HG03095 (cell line): ENCODE measurements at regions not wholly inside any gene's neighbourhood (a gene's known extent, or its start where the extent isn't known, plus 50 kb on each side); places are given as distances from the start of the nearest gene placed in this dataset.

Experiments
- ATAC-seq: cut with Tn5 transposase; IDR thresholded peaks from one replicate; pipeline ENCODE4 v1.9.1; 2021; ENCODE audit warnings: moderate library complexity; ENCODE audit not compliant: unreplicated experiment

- no peak for ATAC-seq
These were observed 171.2 kb upstream of the COL1A2 start for GRCh38 chr7:94223375-94224084.

- ATAC-seq, result no peak
These were observed 166.5 kb upstream of the COL1A2 start for GRCh38 chr7:94228223-94228622.

GRCh38 chr7:94228678-94229077 is 166.0 kb upstream of the COL1A2 start:
- ATAC-seq, result no peak

- ATAC-seq, result no peak
These were observed 163.4 kb upstream of the COL1A2 start for GRCh38 chr7:94231305-94231704.

GRCh38 chr7:94236960-94237359 is 157.7 kb upstream of the COL1A2 start:
- ATAC-seq, result no peak

- no peak for ATAC-seq
These were observed 157.3 kb upstream of the COL1A2 start for GRCh38 chr7:94237417-94237816.

DNA sequence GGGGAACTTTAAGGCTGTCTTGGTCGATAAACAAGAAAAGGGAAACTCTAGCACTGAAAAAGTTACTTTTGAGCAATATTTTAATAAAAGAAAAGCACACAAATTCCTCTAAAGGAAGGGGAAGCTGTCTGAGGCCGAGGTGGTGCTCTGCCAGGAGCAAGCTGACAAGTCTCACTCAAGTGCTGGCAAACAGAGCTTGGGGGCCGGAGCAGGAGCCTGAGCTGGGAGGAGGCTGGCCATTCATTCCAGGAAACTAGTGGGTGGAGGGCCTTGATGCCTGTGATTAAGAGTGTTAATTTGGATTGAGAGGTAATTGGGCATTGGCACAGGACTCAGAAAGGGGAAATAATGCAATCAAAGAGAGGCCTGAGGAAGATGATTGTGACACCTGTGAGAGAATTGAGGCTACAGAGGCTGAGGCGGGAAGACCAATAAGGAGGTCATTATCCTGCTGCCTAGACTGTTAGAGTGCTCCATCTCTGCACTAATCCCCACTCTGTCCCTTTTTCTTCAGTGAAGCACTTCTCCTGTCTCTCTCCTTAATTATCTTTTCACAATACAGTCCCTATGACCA is 154.9 kb upstream of the COL1A2 start:
- no peak for ATAC-seq

GRCh38 chr7:94240902-94241301 is 153.8 kb upstream of the COL1A2 start:
- no peak for ATAC-seq

- no peak for ATAC-seq
These were observed 153.2 kb upstream of the COL1A2 start for GRCh38 chr7:94241402-94241925.

GRCh38 chr7:94243066-94243711 is 151.5 kb upstream of the COL1A2 start:
- no peak for ATAC-seq

GRCh38 chr7:94244760-94245159 is 149.9 kb upstream of the COL1A2 start:
- ATAC-seq, result no peak

DNA sequence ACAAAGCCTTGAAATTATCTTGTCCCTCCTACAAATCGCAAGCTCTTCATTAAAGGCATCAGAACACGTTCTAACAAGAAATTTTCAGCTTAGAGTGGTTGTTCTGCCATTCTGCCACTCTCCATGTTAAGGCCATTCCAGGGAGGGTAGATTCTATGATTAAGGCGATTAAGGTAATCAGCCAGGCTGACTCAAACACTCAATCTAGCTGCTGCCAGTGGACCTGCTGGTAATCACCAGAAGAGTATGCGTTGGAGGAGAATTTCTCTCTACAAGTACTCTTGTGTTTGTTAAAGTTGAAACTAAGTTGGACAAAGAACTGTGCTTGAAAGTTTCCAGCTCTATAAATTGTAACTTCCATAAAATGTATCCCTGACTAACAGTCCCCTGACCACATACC is 149.2 kb upstream of the COL1A2 start:
- no peak for ATAC-seq

DNA sequence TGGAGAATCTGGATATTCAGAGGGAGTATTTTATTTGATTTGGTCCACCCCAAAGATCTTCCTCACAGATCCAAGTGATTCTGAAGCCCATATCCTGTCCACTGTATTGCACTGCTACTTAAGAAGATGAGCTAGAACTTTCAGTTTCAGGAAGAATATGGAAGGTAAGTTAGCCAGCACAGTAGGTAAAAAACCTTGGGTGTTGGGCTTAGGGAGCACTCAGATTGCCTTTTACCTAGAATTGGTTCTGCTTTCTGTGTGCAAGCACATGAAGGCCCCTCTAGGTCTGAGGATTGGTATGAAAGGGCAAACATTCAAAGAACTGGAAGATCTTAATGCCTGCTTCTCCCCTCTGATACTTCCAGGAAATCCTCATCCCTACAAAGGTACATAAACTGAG is 146.7 kb upstream of the COL1A2 start:
- ATAC-seq, result no peak

DNA sequence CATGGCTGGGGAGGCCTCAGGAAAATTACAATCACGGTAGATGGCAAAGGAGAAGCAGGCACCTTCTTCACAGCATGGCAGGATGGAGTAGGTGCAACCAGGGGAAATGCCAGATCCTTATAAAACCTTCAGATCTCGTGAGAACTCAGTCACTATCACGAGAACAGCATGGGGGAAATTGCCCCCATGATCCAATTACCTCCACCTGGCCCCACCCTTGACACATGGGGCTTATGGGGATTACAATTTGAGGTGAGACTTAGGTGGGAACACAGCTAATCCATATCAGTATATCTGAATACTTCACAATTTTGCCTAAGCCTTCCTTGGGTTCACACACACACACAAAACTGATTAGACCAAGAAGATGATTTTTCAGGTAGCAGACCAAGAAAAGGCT is 145.1 kb upstream of the COL1A2 start:
- ATAC-seq, result no peak

DNA sequence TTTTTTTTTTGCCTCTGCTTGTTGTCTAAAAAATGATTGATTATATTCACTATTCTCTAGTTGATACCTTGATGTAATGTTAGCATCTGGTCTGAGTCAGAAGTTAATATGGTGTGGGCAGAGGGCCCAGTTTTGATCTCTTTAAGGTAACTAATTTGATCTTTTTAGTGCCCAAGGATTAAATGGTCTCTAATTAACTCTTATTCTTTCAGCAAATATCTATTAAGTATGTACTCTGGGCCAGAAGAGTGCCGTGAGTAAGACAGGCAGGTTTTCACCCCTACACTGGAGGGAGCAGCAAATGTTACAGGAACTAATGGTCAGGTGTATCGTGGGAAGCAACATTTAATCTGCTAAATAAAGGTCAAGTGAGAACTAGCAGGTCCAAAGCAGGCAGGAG is 144.6 kb upstream of the COL1A2 start:
- ATAC-seq, result no peak

DNA sequence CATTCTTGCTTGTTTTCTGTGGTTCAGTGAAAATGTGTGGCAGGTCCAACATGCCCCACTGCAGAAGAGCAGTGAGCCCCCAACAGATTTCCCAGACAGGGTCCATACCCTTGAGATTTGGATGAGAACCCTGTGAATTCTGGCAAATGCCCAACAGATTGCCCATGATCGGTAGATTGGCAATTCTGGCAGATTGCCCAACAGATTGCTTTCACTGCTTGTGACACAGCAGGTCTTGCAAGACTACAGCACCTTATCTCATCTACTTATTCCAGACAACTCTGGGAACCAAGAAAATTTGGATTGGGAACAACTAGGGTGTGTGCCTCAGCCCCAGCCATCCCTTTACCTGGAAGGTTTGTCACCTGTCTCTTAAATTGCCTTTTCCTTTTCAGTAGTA is 143.7 kb upstream of the COL1A2 start:
- ATAC-seq, result no peak

DNA sequence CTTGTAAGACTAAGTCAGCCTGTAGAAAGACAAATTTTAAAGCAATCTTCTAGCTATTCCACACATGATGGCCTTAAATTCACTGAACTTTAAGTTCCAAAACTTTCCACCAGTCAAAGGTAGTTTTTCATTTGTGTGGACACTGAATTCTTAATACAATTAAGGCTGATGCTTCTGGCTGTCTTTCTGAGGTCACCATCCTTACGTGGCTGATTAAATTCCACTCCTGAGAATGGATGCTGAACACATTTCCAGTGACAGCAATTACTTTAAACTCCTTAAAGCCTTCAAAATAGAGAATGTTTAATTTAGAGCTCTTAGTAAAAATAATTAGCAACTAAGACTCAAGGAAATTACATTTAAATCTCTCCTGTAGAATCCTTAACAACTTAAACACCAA is 142.6 kb upstream of the COL1A2 start:
- no peak for ATAC-seq

DNA sequence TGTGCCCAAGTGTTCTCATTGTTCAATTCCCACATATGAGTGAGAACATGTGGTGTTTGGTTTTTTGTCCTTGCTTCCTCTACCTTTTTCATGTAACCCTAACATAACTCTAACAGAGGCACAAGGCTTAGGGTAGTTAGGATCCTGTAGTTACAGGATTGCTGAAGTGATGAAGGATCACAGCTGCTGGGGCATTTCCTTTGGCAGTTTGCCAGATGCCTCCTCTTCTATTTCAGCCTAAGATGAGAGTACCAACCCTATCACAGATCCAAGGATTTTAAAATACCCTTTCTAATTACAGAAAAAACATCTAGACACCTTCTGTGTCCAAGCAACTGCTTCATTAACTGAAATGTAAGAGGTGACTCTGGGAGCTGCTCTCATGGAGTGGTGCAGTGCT is 141.7 kb upstream of the COL1A2 start:
- ATAC-seq, result no peak

GRCh38 chr7:94253686-94254085 is 141.0 kb upstream of the COL1A2 start:
- ATAC-seq, result no peak

DNA sequence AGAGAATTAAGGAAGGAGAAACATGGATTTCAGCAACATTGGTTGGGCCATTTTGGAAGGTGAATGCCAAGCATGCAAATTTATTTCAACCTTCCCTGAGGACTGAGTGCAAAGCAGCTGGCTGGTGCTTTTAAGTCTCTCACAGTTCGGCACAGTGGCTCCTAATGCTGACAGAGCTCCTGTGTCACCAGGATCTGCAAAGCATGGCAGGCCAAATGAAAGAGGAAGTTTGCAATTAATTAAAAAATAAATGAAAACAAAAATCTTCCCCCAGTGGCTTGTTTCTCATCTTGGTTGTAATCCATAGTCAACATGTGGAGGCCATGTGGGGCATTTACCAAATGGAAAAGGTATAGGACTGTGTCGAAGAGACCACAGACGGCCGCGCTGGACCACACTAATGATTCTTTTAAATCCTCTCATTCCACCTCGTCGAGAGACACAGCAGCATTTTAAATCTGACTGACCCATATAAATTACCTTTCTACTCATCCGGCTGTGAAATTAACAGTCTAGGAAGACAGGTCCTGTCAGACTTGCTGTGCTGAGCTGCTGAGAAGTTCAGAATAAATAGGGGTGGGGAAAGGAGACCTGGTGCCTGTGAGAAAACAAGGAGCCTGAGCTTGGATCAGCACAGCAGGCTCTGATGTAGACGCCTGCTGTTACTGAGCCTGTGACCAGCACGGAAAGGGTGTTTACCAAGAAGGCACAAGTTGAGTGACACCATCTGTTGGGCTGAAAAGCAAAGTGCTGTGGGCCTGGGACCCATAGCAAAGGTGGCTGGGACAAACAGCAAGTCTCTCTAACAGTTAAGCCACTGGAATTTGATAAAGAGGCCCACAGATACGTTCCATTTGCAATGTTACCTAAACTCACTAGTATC is 136.0 kb upstream of the COL1A2 start:
- no peak for ATAC-seq

- no peak for ATAC-seq
These were observed 133.6 kb upstream of the COL1A2 start for GRCh38 chr7:94261067-94261466.
